Thymus (tissue), 11 donors: ENCODE measurements at regions not wholly inside any gene's neighbourhood (a gene's known extent, or its start where the extent isn't known, plus 50 kb on each side); places are given as distances from the start of the nearest gene placed in this dataset.

ENCODE experiments used
- DNase-seq, 9 donors: peaks; one replicate each; pipeline ENCODE4 v3.0.0-alpha.2; 2013; ENCODE audit warnings: low spot score in 9 of 9, low read depth in 6 of 9, missing footprints in 1 of 9
- H3K27ac ChIP-seq, 2 donors: one replicate each; pipeline ENCODE4 v1.5.1; 2013; ENCODE audit warnings: control low read depth in 1 of 2, low read depth in 1 of 2, low read length in 1 of 2, mild to moderate bottlenecking in 1 of 2, moderate library complexity in 1 of 2
- H3K27me3 ChIP-seq, 2 donors: one replicate each; pipeline ENCODE4 v1.5.1; 2013; ENCODE audit warnings: low read length in 1 of 2; ENCODE audit not compliant: control insufficient read depth in 2 of 2, insufficient read depth in 1 of 2
- H3K36me3 ChIP-seq, 2 donors: one replicate each; pipeline ENCODE4 v1.5.1; 2013; ENCODE audit warnings: low read length in 1 of 2, mild to moderate bottlenecking in 1 of 2, moderate library complexity in 1 of 2; ENCODE audit not compliant: control insufficient read depth in 2 of 2, insufficient read depth in 2 of 2
- H3K4me1 ChIP-seq, 2 donors: one replicate each; pipeline ENCODE4 v1.5.1; 2013; ENCODE audit warnings: low read length in 2 of 2; ENCODE audit not compliant: control insufficient read depth in 2 of 2, insufficient read depth in 2 of 2
- H3K4me3 ChIP-seq, 2 donors: one replicate each; pipeline ENCODE4 v1.5.1; 2013; ENCODE audit warnings: low read length in 2 of 2, control low read depth in 1 of 2, mild to moderate bottlenecking in 1 of 2
- H3K9me3 ChIP-seq, 2 donors: one replicate each; pipeline ENCODE4 v1.5.1; 2013; ENCODE audit warnings: low read length in 1 of 2, mild to moderate bottlenecking in 1 of 2; ENCODE audit not compliant: control insufficient read depth in 2 of 2, insufficient read depth in 1 of 2
- WGBS: extraction: QIAGEN DNeasy Blood & Tissue Kit; methylation state at CpG from one replicate; pipeline ENCODE4 v1.1.7; 2013; 5-methylcytosine and 5-hydroxymethylcytosine counted together
- donor health status: healthy.

GRCh38 chr18:71293322-71293721 lies 1004.5 kb downstream of the SOCS6 start:
- H3K9me3 ChIP-seq, result no peaks in the 10 kb centered on the region
- no peak overlapping the region for H3K4me3 ChIP-seq
- H3K27ac ChIP-seq, result no peak overlapping the region
- H3K36me3 ChIP-seq, result no peaks in the 10 kb centered on the region
- H3K4me1 ChIP-seq, result no peaks in the 10 kb centered on the region
- no peak for DNase-seq
- no peaks in the 10 kb centered on the region for H3K27me3 ChIP-seq

- Histone ChIP-seq H3K4me1 (no peaks in the 10 kb centered on the region), H3K9me3 (no peaks in the 10 kb centered on the region), H3K36me3 (no peaks in the 10 kb centered on the region), H3K4me3 (no peak overlapping the region), H3K27ac (no peak overlapping the region), H3K27me3 (no peaks in the 10 kb centered on the region)
- WGBS, result 86% methylated on average over 2 of the region's 2 CpGs
- DNase-seq, result no peak
Observed at GRCh38 chr18:71287268-71287667, 998.4 kb downstream of the SOCS6 start.

GRCh38 chr18:71252351-71252865 lies 963.6 kb downstream of the SOCS6 start:
- H3K27me3 ChIP-seq, result no peaks in the 10 kb centered on the region
- H3K4me3 ChIP-seq, result no peak overlapping the region
- no peak for DNase-seq
- no peaks in the 10 kb centered on the region for H3K4me1 ChIP-seq
- H3K27ac ChIP-seq, result no peak overlapping the region
- H3K36me3 ChIP-seq, result no peaks in the 10 kb centered on the region
- WGBS, result 37% methylated on average over 6 of the region's 6 CpGs
- peaks cover 0 to 2% of the 10 kb centered on the region in 2 donors for H3K9me3 ChIP-seq

GRCh38 chr18:71250191-71250590 lies 961.3 kb downstream of the SOCS6 start:
- no peak overlapping the region for H3K4me3 ChIP-seq
- DNase-seq, result no peak
- whole genome bisulfite sequencing, result 94% methylated on average over 1 of the region's 1 CpG
- H3K36me3 ChIP-seq, result no peaks in the 10 kb centered on the region
- H3K9me3 ChIP-seq, result peaks cover 0 to 2% of the 10 kb centered on the region in 2 donors
- no peak overlapping the region for H3K27ac ChIP-seq
- H3K27me3 ChIP-seq, result no peaks in the 10 kb centered on the region
- H3K4me1 ChIP-seq, result no peaks in the 10 kb centered on the region

GRCh38 chr18:71249791-71250190 lies 960.9 kb downstream of the SOCS6 start:
- H3K36me3 ChIP-seq, result no peaks in the 10 kb centered on the region
- H3K9me3 ChIP-seq, result peaks cover 0 to 2% of the 10 kb centered on the region in 2 donors
- no peak overlapping the region for H3K27ac ChIP-seq
- H3K27me3 ChIP-seq, result no peaks in the 10 kb centered on the region
- no peak overlapping the region for H3K4me3 ChIP-seq
- H3K4me1 ChIP-seq, result no peaks in the 10 kb centered on the region
- DNase-seq, result no peak

- Histone ChIP-seq H3K27me3 (no peaks in the 10 kb centered on the region), H3K4me3 (no peak overlapping the region), H3K4me1 (no peaks in the 10 kb centered on the region), H3K36me3 (no peaks in the 10 kb centered on the region), H3K9me3 (no peaks in the 10 kb centered on the region), H3K27ac (no peak overlapping the region)
- no peak for DNase-seq
- 87% methylated on average over 5 of the region's 5 CpGs for WGBS
Observed at GRCh38 chr18:71242981-71243380, 954.1 kb downstream of the SOCS6 start.

GRCh38 chr18:71238974-71239624 lies 950.3 kb downstream of the SOCS6 start:
- WGBS, result 89% methylated on average over 11 of the region's 11 CpGs
- Histone ChIP-seq H3K27ac (no peak overlapping the region), H3K4me1 (no peaks in the 10 kb centered on the region), H3K27me3 (no peaks in the 10 kb centered on the region), H3K4me3 (no peak overlapping the region), H3K36me3 (no peaks in the 10 kb centered on the region), H3K9me3 (no peaks in the 10 kb centered on the region)
- no peak for DNase-seq

- no peak for DNase-seq
- no peak overlapping the region for H3K4me3 ChIP-seq
- WGBS, result 93% methylated on average over 1 of the region's 1 CpG
- H3K9me3 ChIP-seq, result no peaks in the 10 kb centered on the region
- H3K4me1 ChIP-seq, result no peaks in the 10 kb centered on the region
- H3K36me3 ChIP-seq, result no peaks in the 10 kb centered on the region
- no peak overlapping the region for H3K27ac ChIP-seq
- H3K27me3 ChIP-seq, result no peaks in the 10 kb centered on the region
Observed at GRCh38 chr18:71237641-71238040, 948.8 kb downstream of the SOCS6 start.

- Histone ChIP-seq H3K36me3 (no peaks in the 10 kb centered on the region), H3K4me3 (no peak overlapping the region), H3K9me3 (no peaks in the 10 kb centered on the region), H3K4me1 (no peaks in the 10 kb centered on the region), H3K27me3 (no peaks in the 10 kb centered on the region), H3K27ac (no peak overlapping the region)
- 91% methylated on average over 4 of the region's 4 CpGs for WGBS
- no peak for DNase-seq
Observed at GRCh38 chr18:71233177-71233576, 944.3 kb downstream of the SOCS6 start.
